LNCaP clone FGC (cell line): ENCODE measurements at regions not wholly inside any gene's neighbourhood (a gene's known extent, or its start where the extent isn't known, plus 50 kb on each side); places are given as distances from the start of the nearest gene placed in this dataset.
"Not testable (repeated sequence)": the region's sequence is repeated elsewhere in the genome, so short reads cannot be mapped to it uniquely, and the experiment has no call there.

Source experiments
- DNase-seq: peaks from one replicate; pipeline ENCODE4 v3.0.0-alpha.2; 2011; ENCODE audit warnings: low read depth
- H3K4me3 ChIP-seq: 2 replicates; pipeline ENCODE4 v1.5.1; 2011; ENCODE audit warnings: mild to moderate bottlenecking, low read depth, low read length, control low read depth
- TF ChIP-seq, protein P1 (sequence below): IDR thresholded peaks from 2 replicates; pipeline ENCODE4 v1.5.1; 2012; ENCODE audit warnings: mild to moderate bottlenecking; ENCODE audit not compliant: control insufficient read depth, insufficient read depth; ENCODE audit errors: extremely low read depth

DNA sequence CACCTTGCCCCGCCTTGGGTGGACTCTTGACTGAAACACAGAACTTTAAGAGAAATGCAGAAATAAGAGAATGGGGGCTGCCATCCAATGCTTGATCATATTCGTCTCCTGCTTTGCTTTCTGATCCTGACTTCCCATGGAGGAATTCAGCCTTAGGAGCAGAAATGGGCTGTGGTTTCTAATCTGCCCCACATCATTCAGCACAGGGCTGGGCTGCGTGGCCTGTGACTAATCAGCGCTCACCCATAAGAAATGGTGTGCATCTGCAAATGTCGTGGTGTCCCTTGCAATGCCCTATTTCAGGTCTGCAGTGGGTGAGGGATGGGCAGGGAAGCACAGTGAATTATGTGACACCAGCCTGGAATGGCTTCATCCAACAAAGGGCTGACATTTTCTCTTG is 60.7 kb upstream of the URI1 start:
- no peak overlapping the region for H3K4me3 ChIP-seq
- DNase-seq: no peak
- TF ChIP-seq, protein P1, sequence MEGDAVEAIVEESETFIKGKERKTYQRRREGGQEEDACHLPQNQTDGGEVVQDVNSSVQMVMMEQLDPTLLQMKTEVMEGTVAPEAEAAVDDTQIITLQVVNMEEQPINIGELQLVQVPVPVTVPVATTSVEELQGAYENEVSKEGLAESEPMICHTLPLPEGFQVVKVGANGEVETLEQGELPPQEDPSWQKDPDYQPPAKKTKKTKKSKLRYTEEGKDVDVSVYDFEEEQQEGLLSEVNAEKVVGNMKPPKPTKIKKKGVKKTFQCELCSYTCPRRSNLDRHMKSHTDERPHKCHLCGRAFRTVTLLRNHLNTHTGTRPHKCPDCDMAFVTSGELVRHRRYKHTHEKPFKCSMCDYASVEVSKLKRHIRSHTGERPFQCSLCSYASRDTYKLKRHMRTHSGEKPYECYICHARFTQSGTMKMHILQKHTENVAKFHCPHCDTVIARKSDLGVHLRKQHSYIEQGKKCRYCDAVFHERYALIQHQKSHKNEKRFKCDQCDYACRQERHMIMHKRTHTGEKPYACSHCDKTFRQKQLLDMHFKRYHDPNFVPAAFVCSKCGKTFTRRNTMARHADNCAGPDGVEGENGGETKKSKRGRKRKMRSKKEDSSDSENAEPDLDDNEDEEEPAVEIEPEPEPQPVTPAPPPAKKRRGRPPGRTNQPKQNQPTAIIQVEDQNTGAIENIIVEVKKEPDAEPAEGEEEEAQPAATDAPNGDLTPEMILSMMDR: no peak

GRCh38 chr19:29882719-29883105 is 59.3 kb upstream of the URI1 start:
- H3K4me3 ChIP-seq: no peak overlapping the region
- no peak for DNase-seq
- TF ChIP-seq, protein P1: no peak

GRCh38 chr19:29884044-29884443 is 58.0 kb upstream of the URI1 start:
- TF ChIP-seq, protein P1: no peak
- no peak overlapping the region for H3K4me3 ChIP-seq
- no peak for DNase-seq

DNA sequence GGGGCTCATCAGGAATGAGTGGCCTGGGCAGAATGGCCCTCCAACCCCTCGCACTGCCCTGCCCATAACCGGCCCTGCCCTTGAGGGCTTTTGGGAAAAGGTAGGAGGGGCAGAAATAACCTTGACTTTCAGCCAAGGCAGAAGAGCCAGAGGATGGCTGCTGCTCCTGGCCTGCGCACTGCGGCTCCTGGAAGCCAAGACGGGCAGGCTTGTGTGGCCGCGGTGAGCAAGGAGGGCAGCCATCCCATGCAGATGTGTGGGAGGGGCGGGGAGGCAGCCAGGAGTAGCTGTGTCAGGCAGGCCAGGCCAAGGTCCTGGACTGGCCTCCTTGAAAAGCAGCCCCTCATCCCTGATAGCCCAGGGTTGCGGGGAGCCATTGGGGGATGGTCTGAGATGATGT is 57.6 kb upstream of the URI1 start:
- no peak for DNase-seq
- no peak overlapping the region for H3K4me3 ChIP-seq
- TF ChIP-seq, protein P1: no peak

DNA sequence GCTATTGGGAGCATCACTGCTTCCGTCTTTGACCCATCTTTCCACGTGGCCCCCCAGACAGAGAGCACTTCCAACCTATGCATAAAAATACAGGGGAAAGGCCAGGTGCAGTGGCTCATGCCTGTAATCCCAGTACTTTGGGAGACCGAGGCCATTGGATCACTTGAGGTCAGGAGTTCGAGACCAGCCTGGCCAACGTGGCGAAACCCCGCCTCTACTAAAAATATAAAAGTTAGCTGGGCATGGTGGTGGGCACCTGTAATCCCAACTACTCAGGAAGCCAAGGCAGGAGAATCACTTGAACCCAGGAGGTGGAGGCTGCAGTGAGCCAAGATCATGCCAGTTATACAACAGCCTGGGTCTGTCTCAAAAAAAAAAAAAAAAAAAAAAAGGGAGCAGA is 55.9 kb upstream of the URI1 start:
- not testable (repeated sequence) for H3K4me3 ChIP-seq, DNase-seq

DNA sequence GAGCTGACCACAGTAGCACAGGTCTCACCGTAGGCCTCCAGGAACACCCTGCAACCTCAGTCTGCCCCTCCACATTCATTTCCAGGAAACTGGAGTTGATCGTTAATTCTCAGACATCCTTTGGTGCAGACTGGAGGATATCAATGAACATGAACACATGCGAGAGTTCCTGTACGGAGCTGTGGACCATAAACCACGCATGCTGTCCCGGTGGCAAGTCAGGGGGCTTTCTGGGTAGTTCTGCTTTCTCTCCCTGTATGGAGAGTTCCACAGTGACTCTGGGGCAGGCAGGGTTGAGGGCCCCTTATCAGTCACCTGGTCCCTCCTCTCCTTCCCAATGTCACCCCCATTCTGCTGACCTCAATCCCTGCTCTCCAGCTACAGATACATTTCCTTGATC is 55.5 kb upstream of the URI1 start:
- no peak for DNase-seq
- TF ChIP-seq, protein P1: no peak
- no peak overlapping the region for H3K4me3 ChIP-seq

- TF ChIP-seq, protein P1: no peak
- no peak for DNase-seq
- H3K4me3 ChIP-seq: no peak overlapping the region
Measured at GRCh38 chr19:29887442-29887855, 54.6 kb upstream of the URI1 start.

DNA sequence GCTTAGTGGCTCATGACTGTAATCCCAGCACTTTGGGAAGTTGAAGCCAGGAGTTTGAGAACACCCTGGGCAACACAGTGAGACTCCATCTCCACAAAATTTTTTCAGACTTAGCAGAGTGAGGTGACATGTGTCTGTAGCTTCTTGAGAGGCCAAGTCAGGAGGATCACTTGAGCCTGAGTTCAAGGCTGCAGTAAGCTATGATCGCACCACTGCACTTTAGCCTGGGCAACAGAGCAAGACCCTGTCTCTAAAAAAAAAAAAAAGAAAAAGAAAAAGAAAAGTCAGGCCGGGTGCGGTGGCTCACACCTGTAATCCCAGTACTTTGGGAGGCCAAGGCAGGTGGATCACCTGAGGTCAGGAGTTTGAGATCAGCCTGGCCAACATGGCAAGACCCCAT is 54.0 kb upstream of the URI1 start:
- DNase-seq, H3K4me3 ChIP-seq: not testable (repeated sequence)
